ENCODE measurements at regions not wholly inside any gene's neighbourhood (a gene's known extent, or its start where the extent isn't known, plus 50 kb on each side); places are given as distances from the start of the nearest gene placed in this dataset.

GRCh38 chr2:155755481-155755880 lies 577.0 kb downstream of the NR4A2 start:
- ChIA-PET CTCF (no interaction called here), POLR2A (no interaction called here)
- H3K27me3 ChIP-seq (replicated peaks in 2 of 5; ENCODE audit: control insufficient read depth in 4 of 5, insufficient read depth in 5 of 5, low read length in 4 of 5) = no peaks in the 10 kb centered on the region
- H3K27ac ChIP-seq (ENCODE audit: insufficient read depth in 1 of 2, low read depth in 1 of 2, low read length in 2 of 2, poor library complexity in 1 of 2, severe bottlenecking in 2 of 2) = no peak overlapping the region
- no peaks in the 10 kb centered on the region for H3K9me3 ChIP-seq (ENCODE audit: control extremely low read depth in 1 of 5, control insufficient read depth in 4 of 5, insufficient read depth in 2 of 5, low read depth in 1 of 5, low read length in 4 of 5)
- no peak for DNase-seq
- no peaks in the 10 kb centered on the region for H3K4me1 ChIP-seq (ENCODE audit: control extremely low read depth in 1 of 4, control insufficient read depth in 4 of 4, insufficient read depth in 4 of 4, low read length in 3 of 4)
- no peak overlapping the region for H3K4me3 ChIP-seq (ENCODE audit: control insufficient read depth in 1 of 7, extremely low read depth in 1 of 7, insufficient read depth in 4 of 7, low read depth in 2 of 7, low read length in 6 of 7)
- H3K36me3 ChIP-seq (ENCODE audit: control insufficient read depth in 4 of 4, insufficient read depth in 4 of 4, low read length in 3 of 4) = no peaks in the 10 kb centered on the region

- H3K9me3 ChIP-seq (ENCODE audit: control extremely low read depth in 1 of 5, control insufficient read depth in 4 of 5, insufficient read depth in 2 of 5, low read depth in 1 of 5, low read length in 4 of 5) = peaks cover 0 to 2% (median 0%) of the 10 kb centered on the region in 5 experiments
- H3K27ac ChIP-seq (ENCODE audit: insufficient read depth in 1 of 2, low read depth in 1 of 2, low read length in 2 of 2, poor library complexity in 1 of 2, severe bottlenecking in 2 of 2) = no peak overlapping the region
- ChIA-PET POLR2A (no interaction called here), CTCF (no interaction called here)
- 77% methylated on average over 4 of the region's 4 CpGs for WGBS (ENCODE audit: insufficient coverage)
- H3K4me3 ChIP-seq (ENCODE audit: control insufficient read depth in 1 of 7, extremely low read depth in 1 of 7, insufficient read depth in 4 of 7, low read depth in 2 of 7, low read length in 6 of 7) = no peak overlapping the region
- H3K27me3 ChIP-seq (replicated peaks in 2 of 5; ENCODE audit: control insufficient read depth in 4 of 5, insufficient read depth in 5 of 5, low read length in 4 of 5) = no peaks in the 10 kb centered on the region
- H3K4me1 ChIP-seq (ENCODE audit: control extremely low read depth in 1 of 4, control insufficient read depth in 4 of 4, insufficient read depth in 4 of 4, low read length in 3 of 4) = no peaks in the 10 kb centered on the region
- DNase-seq = no peak
- no peaks in the 10 kb centered on the region for H3K36me3 ChIP-seq (ENCODE audit: control insufficient read depth in 4 of 4, insufficient read depth in 4 of 4, low read length in 3 of 4)
These were observed 584.4 kb downstream of the NR4A2 start for GRCh38 chr2:155748131-155748530.

GRCh38 chr2:155747531-155747930 lies 585.0 kb downstream of the NR4A2 start:
- POLR2A ChIA-PET = no interaction called here
- H3K36me3 ChIP-seq (ENCODE audit: control insufficient read depth in 4 of 4, insufficient read depth in 4 of 4, low read length in 3 of 4) = no peaks in the 10 kb centered on the region
- H3K27ac ChIP-seq (ENCODE audit: insufficient read depth in 1 of 2, low read depth in 1 of 2, low read length in 2 of 2, poor library complexity in 1 of 2, severe bottlenecking in 2 of 2) = no peak overlapping the region
- no peak for DNase-seq
- H3K9me3 ChIP-seq (ENCODE audit: control extremely low read depth in 1 of 5, control insufficient read depth in 4 of 5, insufficient read depth in 2 of 5, low read depth in 1 of 5, low read length in 4 of 5) = peaks cover 0 to 2% (median 0%) of the 10 kb centered on the region in 5 experiments
- no peaks in the 10 kb centered on the region for H3K4me1 ChIP-seq (ENCODE audit: control extremely low read depth in 1 of 4, control insufficient read depth in 4 of 4, insufficient read depth in 4 of 4, low read length in 3 of 4)
- WGBS (ENCODE audit: insufficient coverage) = 96% methylated on average over 2 of the region's 3 CpGs
- CTCF ChIA-PET = no interaction called here
- H3K27me3 ChIP-seq (replicated peaks in 2 of 5; ENCODE audit: control insufficient read depth in 4 of 5, insufficient read depth in 5 of 5, low read length in 4 of 5) = no peaks in the 10 kb centered on the region
- H3K4me3 ChIP-seq (ENCODE audit: control insufficient read depth in 1 of 7, extremely low read depth in 1 of 7, insufficient read depth in 4 of 7, low read depth in 2 of 7, low read length in 6 of 7) = no peak overlapping the region

- CTCF ChIA-PET = no interaction called here
- H3K9me3 ChIP-seq (ENCODE audit: control extremely low read depth in 1 of 5, control insufficient read depth in 4 of 5, insufficient read depth in 2 of 5, low read depth in 1 of 5, low read length in 4 of 5) = no peaks in the 10 kb centered on the region
- H3K4me3 ChIP-seq (ENCODE audit: control insufficient read depth in 1 of 7, extremely low read depth in 1 of 7, insufficient read depth in 4 of 7, low read depth in 2 of 7, low read length in 6 of 7) = no peak overlapping the region
- 89% methylated on average over 3 of the region's 4 CpGs for WGBS (ENCODE audit: insufficient coverage)
- no peak overlapping the region for H3K27ac ChIP-seq (ENCODE audit: insufficient read depth in 1 of 2, low read depth in 1 of 2, low read length in 2 of 2, poor library complexity in 1 of 2, severe bottlenecking in 2 of 2)
- H3K36me3 ChIP-seq (ENCODE audit: control insufficient read depth in 4 of 4, insufficient read depth in 4 of 4, low read length in 3 of 4) = no peaks in the 10 kb centered on the region
- no peak for DNase-seq
- peaks cover 0 to 4% (median 0%) of the 10 kb centered on the region in 5 experiments for H3K27me3 ChIP-seq (replicated peaks in 2 of 5; ENCODE audit: control insufficient read depth in 4 of 5, insufficient read depth in 5 of 5, low read length in 4 of 5)
- H3K4me1 ChIP-seq (ENCODE audit: control extremely low read depth in 1 of 4, control insufficient read depth in 4 of 4, insufficient read depth in 4 of 4, low read length in 3 of 4) = no peaks in the 10 kb centered on the region
- POLR2A ChIA-PET = no interaction called here
These were observed 599.2 kb downstream of the NR4A2 start for GRCh38 chr2:155733091-155733853.

- CTCF ChIA-PET = interaction anchor here (1.4 kb wide), 1 partner anchor 9 kb away, joined by 3 read pairs; no protein-coding TSS in a partner anchor
- 100% methylated on average over 2 of the region's 5 CpGs for WGBS (ENCODE audit: insufficient coverage)
- Histone ChIP-seq H3K27ac (ENCODE audit: insufficient read depth in 1 of 2, low read depth in 1 of 2, low read length in 2 of 2, poor library complexity in 1 of 2, severe bottlenecking in 2 of 2) (no peak overlapping the region), H3K27me3 (replicated peaks in 2 of 5; ENCODE audit: control insufficient read depth in 4 of 5, insufficient read depth in 5 of 5, low read length in 4 of 5) (peaks cover 0 to 9% (median 0%) of the 10 kb centered on the region in 5 experiments), H3K4me3 (ENCODE audit: control insufficient read depth in 1 of 7, extremely low read depth in 1 of 7, insufficient read depth in 4 of 7, low read depth in 2 of 7, low read length in 6 of 7) (no peak overlapping the region), H3K4me1 (ENCODE audit: control extremely low read depth in 1 of 4, control insufficient read depth in 4 of 4, insufficient read depth in 4 of 4, low read length in 3 of 4) (peaks cover 0 to 6% (median 0%) of the 10 kb centered on the region in 4 experiments), H3K9me3 (ENCODE audit: control extremely low read depth in 1 of 5, control insufficient read depth in 4 of 5, insufficient read depth in 2 of 5, low read depth in 1 of 5, low read length in 4 of 5) (no peaks in the 10 kb centered on the region), H3K36me3 (ENCODE audit: control insufficient read depth in 4 of 4, insufficient read depth in 4 of 4, low read length in 3 of 4) (no peaks in the 10 kb centered on the region)
- POLR2A ChIA-PET = no interaction called here
- DNase-seq = no peak
These were observed 601.7 kb downstream of the NR4A2 start for GRCh38 chr2:155730804-155731203.

GRCh38 chr2:155727187-155727895 lies 605.2 kb downstream of the NR4A2 start:
- H3K27ac ChIP-seq (ENCODE audit: insufficient read depth in 1 of 2, low read depth in 1 of 2, low read length in 2 of 2, poor library complexity in 1 of 2, severe bottlenecking in 2 of 2) = no peak overlapping the region
- peaks cover 0 to 9% (median 0%) of the 10 kb centered on the region in 5 experiments for H3K27me3 ChIP-seq (replicated peaks in 2 of 5; ENCODE audit: control insufficient read depth in 4 of 5, insufficient read depth in 5 of 5, low read length in 4 of 5)
- 12% methylated on average over 7 of the region's 10 CpGs for WGBS (ENCODE audit: insufficient coverage)
- H3K4me1 ChIP-seq (ENCODE audit: control extremely low read depth in 1 of 4, control insufficient read depth in 4 of 4, insufficient read depth in 4 of 4, low read length in 3 of 4) = peaks cover 0 to 6% (median 0%) of the 10 kb centered on the region in 4 experiments
- CTCF ChIA-PET = no interaction called here
- peak in 2 of 3 donors; percentile 7 to 10 for DNase-seq
- no peaks in the 10 kb centered on the region for H3K9me3 ChIP-seq (ENCODE audit: control extremely low read depth in 1 of 5, control insufficient read depth in 4 of 5, insufficient read depth in 2 of 5, low read depth in 1 of 5, low read length in 4 of 5)
- H3K36me3 ChIP-seq (ENCODE audit: control insufficient read depth in 4 of 4, insufficient read depth in 4 of 4, low read length in 3 of 4) = no peaks in the 10 kb centered on the region
- peak overlapping the region in 3 of 7 experiments; percentile 19 to 57 (median 33) for H3K4me3 ChIP-seq (ENCODE audit: control insufficient read depth in 1 of 7, extremely low read depth in 1 of 7, insufficient read depth in 4 of 7, low read depth in 2 of 7, low read length in 6 of 7)
- POLR2A ChIA-PET = no interaction called here

- H3K4me1 ChIP-seq (ENCODE audit: control extremely low read depth in 1 of 4, control insufficient read depth in 4 of 4, insufficient read depth in 4 of 4, low read length in 3 of 4) = peaks cover 0 to 3% (median 0%) of the 10 kb centered on the region in 4 experiments
- no peaks in the 10 kb centered on the region for H3K36me3 ChIP-seq (ENCODE audit: control insufficient read depth in 4 of 4, insufficient read depth in 4 of 4, low read length in 3 of 4)
- CTCF ChIA-PET = no interaction called here
- 100% methylated on average over 2 of the region's 3 CpGs for WGBS (ENCODE audit: insufficient coverage)
- H3K27ac ChIP-seq (ENCODE audit: insufficient read depth in 1 of 2, low read depth in 1 of 2, low read length in 2 of 2, poor library complexity in 1 of 2, severe bottlenecking in 2 of 2) = no peak overlapping the region
- H3K4me3 ChIP-seq (ENCODE audit: control insufficient read depth in 1 of 7, extremely low read depth in 1 of 7, insufficient read depth in 4 of 7, low read depth in 2 of 7, low read length in 6 of 7) = no peak overlapping the region
- no peak for DNase-seq
- peaks cover 0 to 3% (median 0%) of the 10 kb centered on the region in 5 experiments for H3K27me3 ChIP-seq (replicated peaks in 2 of 5; ENCODE audit: control insufficient read depth in 4 of 5, insufficient read depth in 5 of 5, low read length in 4 of 5)
- H3K9me3 ChIP-seq (ENCODE audit: control extremely low read depth in 1 of 5, control insufficient read depth in 4 of 5, insufficient read depth in 2 of 5, low read depth in 1 of 5, low read length in 4 of 5) = no peaks in the 10 kb centered on the region
- POLR2A ChIA-PET = interaction anchor here (0.6 kb wide), 1 partner anchor 74 kb away, joined by 4 read pairs; no protein-coding TSS in a partner anchor
These were observed 610.2 kb downstream of the NR4A2 start for GRCh38 chr2:155722290-155722689.
